HG03457 (cell line): ENCODE measurements at regions not wholly inside any gene's neighbourhood (a gene's known extent, or its start where the extent isn't known, plus 50 kb on each side); places are given as distances from the start of the nearest gene placed in this dataset.
"Not testable (repeated sequence)": the region's sequence is repeated elsewhere in the genome, so short reads cannot be mapped to it uniquely, and the experiment has no call there.

Experiments used
- ATAC-seq: cut with Tn5 transposase; IDR thresholded peaks from one replicate; pipeline ENCODE4 v1.9.1; 2021; ENCODE audit warnings: moderate number of reproducible peaks; ENCODE audit not compliant: unreplicated experiment

- peak; percentile 93 for ATAC-seq
Observed at GRCh38 chr11:22920939-22921565, 60.8 kb upstream of the CCDC179 start.

GRCh38 chr11:22922672-22923071, 62.4 kb upstream of the CCDC179 start:
- no peak for ATAC-seq

- ATAC-seq, result no peak
Observed at GRCh38 chr11:22923561-22923960, 63.3 kb upstream of the CCDC179 start.

- no peak for ATAC-seq
Observed at GRCh38 chr11:22926341-22926740, 66.1 kb upstream of the CCDC179 start.

GRCh38 chr11:22927793-22928192, 67.5 kb upstream of the CCDC179 start:
- ATAC-seq, result no peak

- ATAC-seq, result no peak
Observed at GRCh38 chr11:22928207-22928917, 68.1 kb upstream of the CCDC179 start.

- ATAC-seq, result peak; percentile 98
Observed at GRCh38 chr11:22930816-22931594, 70.7 kb upstream of the CCDC179 start.

GRCh38 chr11:22938691-22939090, 78.4 kb upstream of the CCDC179 start:
- no peak for ATAC-seq

- not testable (repeated sequence) for ATAC-seq
Observed at GRCh38 chr11:22941544-22941943, 81.3 kb upstream of the CCDC179 start.

GRCh38 chr11:22957786-22958185, 97.5 kb upstream of the CCDC179 start:
- no peak for ATAC-seq

- no peak for ATAC-seq
Observed at GRCh38 chr11:22974251-22974650, 114.0 kb upstream of the CCDC179 start.

- ATAC-seq, result no peak
Observed at GRCh38 chr11:22976146-22976545, 115.9 kb upstream of the CCDC179 start.

- no peak for ATAC-seq
Observed at GRCh38 chr11:22982903-22983302, 122.6 kb upstream of the CCDC179 start.

GRCh38 chr11:22984045-22984444, 123.8 kb upstream of the CCDC179 start:
- ATAC-seq, result no peak

GRCh38 chr11:22989371-22989770, 129.1 kb upstream of the CCDC179 start:
- ATAC-seq, result no peak

- ATAC-seq, result no peak
Observed at GRCh38 chr11:22991196-22991595, 130.9 kb upstream of the CCDC179 start.

GRCh38 chr11:23006730-23007129, 146.5 kb upstream of the CCDC179 start:
- no peak for ATAC-seq

- ATAC-seq, result no peak
Observed at GRCh38 chr11:23010790-23011335, 150.6 kb upstream of the CCDC179 start.

GRCh38 chr11:23012930-23013329, 152.7 kb upstream of the CCDC179 start:
- ATAC-seq, result no peak

GRCh38 chr11:23013509-23013908, 153.2 kb upstream of the CCDC179 start:
- no peak for ATAC-seq

GRCh38 chr11:23021287-23021863, 161.1 kb upstream of the CCDC179 start:
- ATAC-seq, result no peak
